IMR-90 (cell line): ENCODE measurements at regions not wholly inside any gene's neighbourhood (a gene's known extent, or its start where the extent isn't known, plus 50 kb on each side); places are given as distances from the start of the nearest gene placed in this dataset.

Experiments
- ATAC-seq: fragments of 200-7000 bp; cut with Tn5 transposase; 2 replicates; pipeline ENCODE4 v1.9.1; 2020; ENCODE audit warnings: low read depth, mild to moderate bottlenecking, moderate library complexity
- BruUV-seq: library from RNA; stranded (reverse); fragments of 400-500 nt; replicated peaks from 2 replicates; lab custom pipeline; 2021; lab: Mats Ljungman, UMichigan
- CTCF ChIA-PET: fragments of 300-600 bp; formaldehyde crosslinking; extraction: SDS; loops from one replicate; lab custom pipeline; 2021; ENCODE audit warnings: antibody characterized with exemption; lab: Yijun Ruan, JAX
- POLR2A ChIA-PET: fragments of 300-600 bp; sonication (Branson Sonifier 250); formaldehyde crosslinking; loops from one replicate; lab custom pipeline; 2022; ENCODE audit warnings: antibody characterized with exemption; ENCODE audit not compliant: unreplicated experiment; lab: Charles Lee
- DNase-seq: peaks from one replicate; pipeline ENCODE4 v3.0.0; 2013
- H2AFZ ChIP-seq: replicated peaks from 2 replicates; pipeline ENCODE3; 2013; ENCODE audit warnings: low read length, mild to moderate bottlenecking; ENCODE audit not compliant: poor library complexity
- H2AK5ac ChIP-seq: 2 replicates; pipeline ENCODE4 v1.6.1; 2013; ENCODE audit warnings: low read depth, low read length, inconsistent platforms
- H2AK9ac ChIP-seq: replicated peaks from 2 replicates; pipeline ENCODE3; 2013; ENCODE audit warnings: mild to moderate bottlenecking, low read depth, low read length, moderate library complexity; ENCODE audit not compliant: poor library complexity
- H2BK120ac ChIP-seq: 2 replicates; pipeline ENCODE4 v1.6.1; 2013; ENCODE audit warnings: low read depth, low read length, inconsistent platforms
- H2BK15ac ChIP-seq: 3 replicates; pipeline ENCODE4 v1.6.1; 2013; ENCODE audit warnings: low read depth, low read length, inconsistent platforms
- H2BK20ac ChIP-seq: 2 replicates; pipeline ENCODE4 v1.6.1; 2013; ENCODE audit warnings: low read depth, mild to moderate bottlenecking, inconsistent platforms, low read length, moderate library complexity
- H2BK5ac ChIP-seq: 2 replicates; pipeline ENCODE4 v1.6.1; 2013; ENCODE audit warnings: mild to moderate bottlenecking, low read depth, low read length, inconsistent platforms; ENCODE audit not compliant: poor library complexity, severe bottlenecking
- H3K14ac ChIP-seq: replicated peaks from 2 replicates; pipeline ENCODE4 v1.6.1; 2013; ENCODE audit warnings: low read depth, low read length, inconsistent platforms
- H3K18ac ChIP-seq: 2 replicates; pipeline ENCODE4 v1.6.1; 2013; ENCODE audit warnings: low read depth, low read length, control low read depth
- H3K23ac ChIP-seq: 2 replicates; pipeline ENCODE4 v1.6.1; 2013; ENCODE audit warnings: low read depth, low read length, inconsistent platforms
- H3K27ac ChIP-seq: 2 replicates; pipeline ENCODE4 v1.5.1; 2013; ENCODE audit warnings: mild to moderate bottlenecking, control low read depth, low read length; ENCODE audit not compliant: insufficient read depth
- H3K27me3 ChIP-seq: 2 replicates; pipeline ENCODE4 v1.6.1; 2013; ENCODE audit warnings: low read length; ENCODE audit not compliant: control insufficient read depth, insufficient read depth
- H3K36me3 ChIP-seq: 2 replicates; pipeline ENCODE4 v1.6.1; 2013; ENCODE audit warnings: low read length, mixed read lengths; ENCODE audit not compliant: control insufficient read depth, insufficient read depth
- H3K4ac ChIP-seq: 2 replicates; pipeline ENCODE4 v1.6.1; 2013; ENCODE audit warnings: low read depth, low read length, inconsistent platforms
- H3K4me1 ChIP-seq: 2 replicates; pipeline ENCODE4 v1.6.1; 2013; ENCODE audit warnings: low read length, mixed read lengths; ENCODE audit not compliant: control insufficient read depth, insufficient read depth
- H3K4me2 ChIP-seq: 2 replicates; pipeline ENCODE4 v1.6.1; 2013; ENCODE audit warnings: low read depth, mild to moderate bottlenecking, control low read depth, low read length, moderate library complexity
- H3K4me3 ChIP-seq: 2 replicates; pipeline ENCODE4 v1.5.1; 2013; ENCODE audit warnings: low read depth, mild to moderate bottlenecking, control low read depth, low read length, moderate library complexity; ENCODE audit not compliant: insufficient read depth
- H3K56ac ChIP-seq: 2 replicates; pipeline ENCODE4 v1.6.1; 2013; ENCODE audit warnings: low read length, inconsistent platforms; ENCODE audit not compliant: insufficient read depth; ENCODE audit errors: extremely low read depth
- H3K79me1 ChIP-seq, 2 experiments: 2 replicates each; pipeline ENCODE4 v1.6.1; 2013; ENCODE audit warnings: low read length in 2 of 2, inconsistent platforms in 1 of 2, low read depth in 1 of 2
- H3K9ac ChIP-seq: 2 replicates; pipeline ENCODE4 v1.6.1; 2013; ENCODE audit warnings: low read depth, low read length, control low read depth
- H3K9me1 ChIP-seq: 2 replicates; pipeline ENCODE4 v1.6.1; 2013; ENCODE audit warnings: low read length, inconsistent platforms; ENCODE audit not compliant: insufficient read depth
- H3K9me3 ChIP-seq: 2 replicates; pipeline ENCODE4 v1.6.1; 2013; ENCODE audit warnings: low read length; ENCODE audit not compliant: control insufficient read depth, insufficient read depth
- H4K20me1 ChIP-seq: 2 replicates; pipeline ENCODE4 v1.6.1; 2013; ENCODE audit warnings: low read length, inconsistent platforms; ENCODE audit not compliant: insufficient read depth
- H4K5ac ChIP-seq: 2 replicates; pipeline ENCODE4 v1.6.1; 2013; ENCODE audit warnings: mild to moderate bottlenecking, low read depth, low read length, control low read depth
- H4K8ac ChIP-seq, 2 experiments: 2 replicates each; pipeline ENCODE4 v1.6.1; 2013; ENCODE audit warnings: low read depth in 2 of 2, low read length in 2 of 2, control low read depth in 1 of 2, inconsistent platforms in 1 of 2
- H4K91ac ChIP-seq: 2 replicates; pipeline ENCODE4 v1.6.1; 2013; ENCODE audit warnings: low read depth, low read length, inconsistent platforms; ENCODE audit not compliant: insufficient read depth
- CHD1 ChIP-seq: IDR thresholded peaks from 2 replicates; pipeline ENCODE4 v1.6.1; 2012; ENCODE audit warnings: low read depth, low read length, improper control_type of control experiment
- FOS ChIP-seq: fragments of 150-350 bp; IDR thresholded peaks from 2 replicates; pipeline ENCODE4 v1.6.1; 2016; ENCODE audit warnings: low read depth, low read length
- MAZ ChIP-seq: IDR thresholded peaks from 2 replicates; pipeline ENCODE4 v1.6.1; 2012; ENCODE audit warnings: low read depth, mild to moderate bottlenecking, low read length, improper control_type of control experiment, moderate library complexity, borderline replicate concordance
- WGBS, 2 experiments: methylation state at CpG; one replicate each; pipeline versions ENCODE4 v1.1.5 to v1.1.7; 2013; ENCODE audit warnings: missing lambda C conversion rate in 2 of 2; ENCODE audit not compliant: insufficient read length in 1 of 2; ENCODE audit errors: extremely low coverage in 2 of 2; 5-methylcytosine and 5-hydroxymethylcytosine counted together
- dilution Hi-C: fragments of 300-500 bp; cut with HindIII; formaldehyde crosslinking; loops from one replicate; pipeline ENCODE4 v1.14.3; 2018; ENCODE audit warnings: low sequenced_read_pairs; ENCODE audit not compliant: unreplicated experiment
- in situ Hi-C: fragments of 300-500 bp; cut with MboI; formaldehyde crosslinking; loops from 3 replicates; pipeline ENCODE4 v1.14.3; 2019; ENCODE audit warnings: low sequenced_read_pairs, inconsistent platforms, mixed read lengths
- intact Hi-C: fragments of 100-400 bp; cut with micrococcal nuclease; formaldehyde crosslinking; loops from 2 replicates; pipeline ENCODE4 v1.10.0; 2022
- TF ChIP-seq, protein P1 (sequence below): fragments of 150-350 bp; IDR thresholded peaks from 2 replicates; pipeline ENCODE4 v1.6.1; 2017; ENCODE audit warnings: mild to moderate bottlenecking, antibody characterized with exemption, low read length, low read depth

DNA sequence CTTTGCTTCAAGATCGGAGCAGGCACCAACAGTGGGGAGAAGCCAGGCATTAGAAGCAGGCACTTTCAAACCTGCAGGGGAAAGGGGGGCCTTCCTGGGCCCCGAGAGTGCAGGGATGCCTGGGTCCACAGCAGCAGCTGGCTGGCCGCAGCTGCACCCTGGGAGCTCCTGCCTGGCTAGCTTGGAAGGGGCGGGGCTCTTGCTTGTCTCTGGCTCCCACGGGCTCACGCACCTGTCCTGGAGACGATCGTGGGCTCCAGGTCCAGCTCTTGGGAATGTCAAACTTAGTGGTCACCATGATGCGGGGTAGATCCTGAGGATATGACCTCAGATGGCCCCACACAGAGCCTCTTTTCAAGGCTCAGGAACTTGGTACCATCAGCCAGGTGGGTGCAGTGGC is 1673.2 kb downstream of the LRRC4C start:
- DNase-seq (no peak), ATAC-seq (no peak)
- H3K36me3 ChIP-seq = no peaks in the 10 kb centered on the region
- in situ Hi-C loops (no loop called here), dilution Hi-C loops (no loop called here), intact Hi-C loops (no loop called here)
- no peak overlapping the region for H3K27ac ChIP-seq
- H3K4ac ChIP-seq = no peak overlapping the region
- no peak overlapping the region for H3K23ac ChIP-seq
- H3K56ac ChIP-seq = no peak overlapping the region
- ChIA-PET POLR2A (no interaction called here), CTCF (no interaction called here)
- no peak overlapping the region for H3K14ac ChIP-seq
- H2AK9ac ChIP-seq = no peak overlapping the region
- no TSS peak for BruUV-seq
- no peaks in the 10 kb centered on the region for H3K79me1 ChIP-seq
- H3K9ac ChIP-seq = no peak overlapping the region
- H4K8ac ChIP-seq = no peak overlapping the region
- no peak overlapping the region for H2BK20ac ChIP-seq
- no peak overlapping the region for H2AFZ ChIP-seq
- H3K4me3 ChIP-seq = no peak overlapping the region
- H3K4me1 ChIP-seq = no peaks in the 10 kb centered on the region
- no peaks in the 10 kb centered on the region for H3K9me1 ChIP-seq
- H3K27me3 ChIP-seq = no peaks in the 10 kb centered on the region
- H4K91ac ChIP-seq = no peak overlapping the region
- no peak overlapping the region for H3K4me2 ChIP-seq
- no peak for TF ChIP-seq MAZ
- TF ChIP-seq CHD1 = no peak
- TF ChIP-seq FOS = no peak
- TF ChIP-seq, protein P1, sequence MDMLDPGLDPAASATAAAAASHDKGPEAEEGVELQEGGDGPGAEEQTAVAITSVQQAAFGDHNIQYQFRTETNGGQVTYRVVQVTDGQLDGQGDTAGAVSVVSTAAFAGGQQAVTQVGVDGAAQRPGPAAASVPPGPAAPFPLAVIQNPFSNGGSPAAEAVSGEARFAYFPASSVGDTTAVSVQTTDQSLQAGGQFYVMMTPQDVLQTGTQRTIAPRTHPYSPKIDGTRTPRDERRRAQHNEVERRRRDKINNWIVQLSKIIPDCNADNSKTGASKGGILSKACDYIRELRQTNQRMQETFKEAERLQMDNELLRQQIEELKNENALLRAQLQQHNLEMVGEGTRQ = no peak
- H4K5ac ChIP-seq = no peak overlapping the region
- WGBS, 2 experiments = 66% methylated on average over 2 of the region's 9 CpGs; no CpG with 5 or more reads in 1 of the 2 experiments
- H2BK15ac ChIP-seq = no peak overlapping the region
- no peak overlapping the region for H3K18ac ChIP-seq
- H2BK5ac ChIP-seq = no peak overlapping the region
- H2BK120ac ChIP-seq = no peak overlapping the region
- peaks cover 19% of the 10 kb centered on the region for H3K9me3 ChIP-seq
- H4K20me1 ChIP-seq = no peaks in the 10 kb centered on the region
- H2AK5ac ChIP-seq = no peak overlapping the region
